Hepatocyte (in vitro differentiated cells): ENCODE measurements at regions not wholly inside any gene's neighbourhood (a gene's known extent, or its start where the extent isn't known, plus 50 kb on each side); places are given as distances from the start of the nearest gene placed in this dataset.

Source experiments
- DNase-seq: peaks from one replicate; pipeline ENCODE4 v3.0.0-alpha.2; 2016; ENCODE audit warnings: low spot score
- H2AFZ ChIP-seq: fragments of 200-600 bp; sonication (generic); 2 replicates; pipeline ENCODE4 v1.6.0; 2016; ENCODE audit warnings: antibody characterized with exemption, mild to moderate bottlenecking
- H3K27ac ChIP-seq: fragments of 200-600 bp; sonication (generic); 2 replicates; pipeline ENCODE4 v1.5.1; 2016; ENCODE audit warnings: mild to moderate bottlenecking
- H3K27me3 ChIP-seq: fragments of 200-600 bp; sonication (generic); 2 replicates; pipeline ENCODE4 v1.6.1; 2016
- H3K36me3 ChIP-seq: fragments of 200-600 bp; sonication (generic); replicated peaks from 2 replicates; pipeline ENCODE4 v1.5.1; 2016; ENCODE audit warnings: low read depth; ENCODE audit not compliant: insufficient read depth
- H3K4me1 ChIP-seq: fragments of 200-600 bp; sonication (generic); 2 replicates; pipeline ENCODE4 v1.5.1; 2016; ENCODE audit warnings: mild to moderate bottlenecking, moderate library complexity; ENCODE audit not compliant: insufficient read depth
- H3K4me2 ChIP-seq: fragments of 200-600 bp; sonication (generic); 2 replicates; pipeline ENCODE4 v1.6.0; 2016
- H3K4me3 ChIP-seq: fragments of 200-600 bp; sonication (generic); 2 replicates; pipeline ENCODE4 v1.5.1; 2016; ENCODE audit warnings: mild to moderate bottlenecking
- H3K79me2 ChIP-seq: fragments of 200-600 bp; sonication (generic); 2 replicates; pipeline ENCODE4 v1.6.0; 2017; ENCODE audit warnings: mild to moderate bottlenecking
- H3K9me2 ChIP-seq: fragments of 200-600 bp; sonication (generic); replicated peaks from 2 replicates; pipeline ENCODE4 v1.6.0; 2017; ENCODE audit warnings: mild to moderate bottlenecking; ENCODE audit not compliant: insufficient read depth
- H3K9me3 ChIP-seq: fragments of 200-600 bp; sonication (generic); 2 replicates; pipeline ENCODE4 v1.5.1; 2016; ENCODE audit warnings: low read depth, mild to moderate bottlenecking
- H4K20me1 ChIP-seq: fragments of 200-600 bp; sonication (generic); 2 replicates; pipeline ENCODE4 v1.6.0; 2016; ENCODE audit warnings: mild to moderate bottlenecking; ENCODE audit not compliant: insufficient read depth, poor library complexity, severe bottlenecking
- EZH2 ChIP-seq: fragments of 200-600 bp; sonication (generic); IDR thresholded peaks from 2 replicates; pipeline ENCODE4 v1.6.1; 2016; ENCODE audit warnings: antibody characterized with exemption, mild to moderate bottlenecking, borderline replicate concordance
- EZH2phosphoT487 ChIP-seq: fragments of 200-600 bp; sonication (generic); IDR thresholded peaks from one replicate; pipeline ENCODE4 v1.6.1; 2018; ENCODE audit warnings: antibody characterized with exemption, mild to moderate bottlenecking, low read depth, moderate library complexity; ENCODE audit not compliant: unreplicated experiment, severe bottlenecking
- WGBS: methylation state at CpG from one replicate; pipeline ENCODE4 v1.1.6; 2016; ENCODE audit warnings: low lambda C conversion rate; ENCODE audit errors: missing lambda C conversion rate; 5-methylcytosine and 5-hydroxymethylcytosine counted together
- TF ChIP-seq, protein P1 (sequence below): fragments of 200-600 bp; sonication (generic); IDR thresholded peaks from 2 replicates; pipeline ENCODE4 v1.5.1; 2016; ENCODE audit warnings: antibody characterized with exemption, mild to moderate bottlenecking; ENCODE audit not compliant: poor library complexity

DNA sequence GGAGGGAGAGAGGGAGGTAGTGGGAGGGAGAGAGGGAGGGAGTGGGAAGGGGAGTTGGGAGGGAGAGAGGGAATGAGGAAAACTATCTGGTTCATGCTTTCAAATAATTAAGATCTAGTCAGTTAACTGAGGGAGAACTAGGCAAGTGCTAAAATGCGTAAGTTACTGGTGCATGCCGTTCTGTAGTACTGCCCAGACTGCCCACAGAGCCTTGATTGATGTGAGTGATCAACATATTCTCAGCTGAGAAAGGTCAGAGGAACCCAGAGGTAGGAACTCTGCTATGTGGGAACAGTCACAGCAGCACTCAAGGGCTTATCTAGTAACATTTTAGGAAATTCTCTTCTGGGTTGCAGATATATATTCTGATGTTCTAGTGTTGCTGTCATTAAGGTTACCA is 149.8 kb upstream of the ROBO1 start:
- no peak overlapping the region for H3K4me3 ChIP-seq
- H3K4me2 ChIP-seq, result no peak overlapping the region
- no peak overlapping the region for H3K27ac ChIP-seq
- TF ChIP-seq EZH2phosphoT487 (no peak), EZH2 (no peak)
- TF ChIP-seq, protein P1, sequence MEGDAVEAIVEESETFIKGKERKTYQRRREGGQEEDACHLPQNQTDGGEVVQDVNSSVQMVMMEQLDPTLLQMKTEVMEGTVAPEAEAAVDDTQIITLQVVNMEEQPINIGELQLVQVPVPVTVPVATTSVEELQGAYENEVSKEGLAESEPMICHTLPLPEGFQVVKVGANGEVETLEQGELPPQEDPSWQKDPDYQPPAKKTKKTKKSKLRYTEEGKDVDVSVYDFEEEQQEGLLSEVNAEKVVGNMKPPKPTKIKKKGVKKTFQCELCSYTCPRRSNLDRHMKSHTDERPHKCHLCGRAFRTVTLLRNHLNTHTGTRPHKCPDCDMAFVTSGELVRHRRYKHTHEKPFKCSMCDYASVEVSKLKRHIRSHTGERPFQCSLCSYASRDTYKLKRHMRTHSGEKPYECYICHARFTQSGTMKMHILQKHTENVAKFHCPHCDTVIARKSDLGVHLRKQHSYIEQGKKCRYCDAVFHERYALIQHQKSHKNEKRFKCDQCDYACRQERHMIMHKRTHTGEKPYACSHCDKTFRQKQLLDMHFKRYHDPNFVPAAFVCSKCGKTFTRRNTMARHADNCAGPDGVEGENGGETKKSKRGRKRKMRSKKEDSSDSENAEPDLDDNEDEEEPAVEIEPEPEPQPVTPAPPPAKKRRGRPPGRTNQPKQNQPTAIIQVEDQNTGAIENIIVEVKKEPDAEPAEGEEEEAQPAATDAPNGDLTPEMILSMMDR, result no peak
- H3K4me1 ChIP-seq, result no peaks in the 10 kb centered on the region
- H3K9me3 ChIP-seq, result no peaks in the 10 kb centered on the region
- no peaks in the 10 kb centered on the region for H3K27me3 ChIP-seq
- H4K20me1 ChIP-seq, result no peaks in the 10 kb centered on the region
- no peaks in the 10 kb centered on the region for H3K36me3 ChIP-seq
- DNase-seq, result no peak
- no peaks in the 10 kb centered on the region for H3K79me2 ChIP-seq
- no peak overlapping the region for H2AFZ ChIP-seq
- no peaks in the 10 kb centered on the region for H3K9me2 ChIP-seq
- WGBS, result 48% methylated on average over 2 of the region's 2 CpGs

DNA sequence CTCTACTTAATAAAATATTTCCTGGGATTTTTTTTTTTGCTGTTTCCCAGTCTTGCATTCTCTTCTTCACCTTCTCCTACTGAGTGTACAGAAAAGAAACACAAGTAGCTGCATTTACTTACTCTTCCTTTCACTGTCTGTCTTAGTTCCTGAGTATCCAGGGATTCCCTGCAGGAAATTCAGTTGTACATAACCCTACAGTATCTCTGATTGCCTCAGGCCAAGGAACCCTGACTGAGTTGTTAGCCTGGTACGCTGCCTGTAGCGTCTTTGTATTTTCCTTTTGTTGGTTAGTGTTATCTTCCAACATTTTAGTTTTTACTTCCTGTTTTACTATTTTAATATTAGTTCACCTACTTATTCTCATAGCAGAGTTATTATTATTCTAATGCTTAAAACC is 142.5 kb upstream of the ROBO1 start:
- H3K4me1 ChIP-seq, result no peaks in the 10 kb centered on the region
- TF ChIP-seq EZH2phosphoT487 (no peak), EZH2 (no peak)
- TF ChIP-seq, protein P1, result no peak
- no peak overlapping the region for H3K4me2 ChIP-seq
- H3K27me3 ChIP-seq, result no peaks in the 10 kb centered on the region
- no peaks in the 10 kb centered on the region for H3K9me3 ChIP-seq
- H2AFZ ChIP-seq, result no peak overlapping the region
- H4K20me1 ChIP-seq, result no peaks in the 10 kb centered on the region
- no peak for DNase-seq
- H3K9me2 ChIP-seq, result no peaks in the 10 kb centered on the region
- WGBS, result 63% methylated on average over 2 of the region's 2 CpGs
- H3K36me3 ChIP-seq, result no peaks in the 10 kb centered on the region
- no peak overlapping the region for H3K27ac ChIP-seq
- H3K79me2 ChIP-seq, result no peaks in the 10 kb centered on the region
- no peak overlapping the region for H3K4me3 ChIP-seq

DNA sequence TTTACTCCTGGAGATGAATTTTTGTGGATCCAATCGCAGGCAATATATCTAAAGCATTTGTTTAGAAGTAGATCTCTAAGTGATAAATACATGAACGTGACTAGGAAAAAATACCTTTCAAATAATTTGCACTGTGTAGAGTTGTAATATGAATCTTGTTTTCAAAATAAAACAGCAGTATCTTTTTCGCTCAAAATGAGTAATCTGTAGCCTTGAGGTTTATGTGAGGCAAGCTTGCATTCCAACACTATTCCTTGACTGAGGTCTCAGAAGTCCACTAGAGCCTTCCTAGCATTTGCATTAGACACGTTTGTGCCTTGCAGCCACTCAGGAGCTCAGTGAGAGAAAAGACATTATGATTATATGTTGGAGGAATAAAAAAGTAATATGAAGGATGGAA is 138.3 kb upstream of the ROBO1 start:
- H3K4me1 ChIP-seq, result no peaks in the 10 kb centered on the region
- H3K27ac ChIP-seq, result no peak overlapping the region
- no peaks in the 10 kb centered on the region for H3K79me2 ChIP-seq
- TF ChIP-seq, protein P1, result no peak
- no peak for TF ChIP-seq EZH2
- TF ChIP-seq EZH2phosphoT487, result no peak
- no peak overlapping the region for H3K4me3 ChIP-seq
- H3K9me3 ChIP-seq, result no peaks in the 10 kb centered on the region
- H2AFZ ChIP-seq, result no peak overlapping the region
- WGBS, result 70% methylated on average over 4 of the region's 4 CpGs
- H3K27me3 ChIP-seq, result no peaks in the 10 kb centered on the region
- H4K20me1 ChIP-seq, result no peaks in the 10 kb centered on the region
- no peak for DNase-seq
- no peaks in the 10 kb centered on the region for H3K36me3 ChIP-seq
- H3K4me2 ChIP-seq, result no peak overlapping the region
- no peaks in the 10 kb centered on the region for H3K9me2 ChIP-seq

DNA sequence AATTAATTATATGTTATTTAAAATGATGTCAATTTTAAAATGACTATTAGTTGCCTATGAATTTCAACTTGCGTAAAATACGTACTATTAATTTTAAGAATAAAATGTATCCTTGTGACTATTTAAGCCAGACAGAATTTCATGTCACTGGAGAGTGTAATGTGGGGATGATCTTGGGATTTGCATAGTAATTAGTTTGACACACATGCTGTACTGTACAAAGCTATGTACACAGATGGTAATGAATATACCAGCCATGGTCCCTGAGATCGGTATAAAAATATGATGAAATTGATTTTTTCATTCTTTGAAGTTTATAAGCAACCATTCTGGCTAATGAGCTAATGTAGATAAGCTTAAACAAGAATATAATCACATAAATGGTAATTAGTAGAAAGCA is 134.4 kb upstream of the ROBO1 start:
- Histone ChIP-seq H3K9me2 (no peaks in the 10 kb centered on the region), H3K4me3 (no peak overlapping the region), H3K36me3 (no peaks in the 10 kb centered on the region), H2AFZ (no peak overlapping the region), H3K4me1 (no peaks in the 10 kb centered on the region), H3K27me3 (no peaks in the 10 kb centered on the region), H3K79me2 (no peaks in the 10 kb centered on the region), H3K9me3 (no peaks in the 10 kb centered on the region), H4K20me1 (no peaks in the 10 kb centered on the region), H3K4me2 (no peak overlapping the region), H3K27ac (no peak overlapping the region)
- 96% methylated on average over 3 of the region's 3 CpGs for WGBS
- TF ChIP-seq EZH2phosphoT487 (no peak), EZH2 (no peak)
- TF ChIP-seq, protein P1, result no peak
- no peak for DNase-seq
